ENCODE measurements at regions not wholly inside any gene's neighbourhood (a gene's known extent, or its start where the extent isn't known, plus 50 kb on each side); places are given as distances from the start of the nearest gene placed in this dataset.

- POLR2A ChIA-PET: interaction anchor here (0.6 to 0.9 kb wide), 2 partner anchors 8 to 13 kb away, joined by 3 to 6 read pairs; no protein-coding TSS in a partner anchor
- no peak for DNase-seq (ENCODE audit: low spot score)
- intact Hi-C loops (cut with micrococcal nuclease; ENCODE audit: unreplicated experiment): no loop called here
- Histone ChIP-seq H3K36me3 (ENCODE audit: insufficient read depth, low read length) (no peaks in the 10 kb centered on the region), H3K27ac (ENCODE audit: low read depth, low read length, poor library complexity, severe bottlenecking) (no peak overlapping the region), H3K4me2 (ENCODE audit: low read length) (no peak overlapping the region), H3K9me2 (ENCODE audit: insufficient read depth, low read length) (no peaks in the 10 kb centered on the region), H3K4me3 (ENCODE audit: low read depth, low read length, poor library complexity, severe bottlenecking) (no peak overlapping the region), H3K4me1 (ENCODE audit: insufficient read depth, low read length, poor library complexity, severe bottlenecking) (no peaks in the 10 kb centered on the region), H3K9me3 (ENCODE audit: low read length) (no peaks in the 10 kb centered on the region), H2AFZ (ENCODE audit: low read length) (no peak overlapping the region), H4K20me1 (ENCODE audit: insufficient read depth, low read length) (no peaks in the 10 kb centered on the region), H3K79me2 (ENCODE audit: insufficient read depth, low read depth, low read length) (no peaks in the 10 kb centered on the region)
- CTCF ChIA-PET (ENCODE audit: unreplicated experiment): no interaction called here
- TF ChIP-seq EZH2phosphoT487 (IDR thresholded peaks at IDR 0.05; ENCODE audit: borderline replicate concordance, low read depth, low read length): no peak
- TF ChIP-seq, protein P1, sequence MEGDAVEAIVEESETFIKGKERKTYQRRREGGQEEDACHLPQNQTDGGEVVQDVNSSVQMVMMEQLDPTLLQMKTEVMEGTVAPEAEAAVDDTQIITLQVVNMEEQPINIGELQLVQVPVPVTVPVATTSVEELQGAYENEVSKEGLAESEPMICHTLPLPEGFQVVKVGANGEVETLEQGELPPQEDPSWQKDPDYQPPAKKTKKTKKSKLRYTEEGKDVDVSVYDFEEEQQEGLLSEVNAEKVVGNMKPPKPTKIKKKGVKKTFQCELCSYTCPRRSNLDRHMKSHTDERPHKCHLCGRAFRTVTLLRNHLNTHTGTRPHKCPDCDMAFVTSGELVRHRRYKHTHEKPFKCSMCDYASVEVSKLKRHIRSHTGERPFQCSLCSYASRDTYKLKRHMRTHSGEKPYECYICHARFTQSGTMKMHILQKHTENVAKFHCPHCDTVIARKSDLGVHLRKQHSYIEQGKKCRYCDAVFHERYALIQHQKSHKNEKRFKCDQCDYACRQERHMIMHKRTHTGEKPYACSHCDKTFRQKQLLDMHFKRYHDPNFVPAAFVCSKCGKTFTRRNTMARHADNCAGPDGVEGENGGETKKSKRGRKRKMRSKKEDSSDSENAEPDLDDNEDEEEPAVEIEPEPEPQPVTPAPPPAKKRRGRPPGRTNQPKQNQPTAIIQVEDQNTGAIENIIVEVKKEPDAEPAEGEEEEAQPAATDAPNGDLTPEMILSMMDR (conservative IDR thresholded peaks at IDR 0.05; ENCODE audit: low read length): no peak
- BruUV-seq (replicated peaks): no TSS peak
These were observed 273.5 kb downstream of the COL12A1 start for GRCh38 chr6:74932232-74932888.

DNA sequence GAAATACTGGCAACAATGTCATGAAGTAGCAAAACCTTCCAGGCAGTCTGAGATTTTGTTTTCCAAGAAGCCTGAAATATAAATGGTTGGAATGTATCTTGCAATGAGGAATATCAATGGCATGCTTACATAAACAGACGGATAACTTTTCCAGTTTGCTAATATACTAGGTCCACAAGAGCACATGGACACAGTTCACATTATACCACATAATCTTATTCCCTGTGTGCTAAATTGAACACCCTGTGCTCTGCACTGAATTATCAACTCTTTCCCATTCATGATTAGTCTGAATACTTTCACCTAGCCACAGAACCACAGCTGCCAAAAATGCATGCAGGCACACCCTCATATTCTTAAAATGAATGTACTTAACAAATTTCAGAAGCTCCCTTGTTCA is 274.3 kb downstream of the COL12A1 start:
- no peaks in the 10 kb centered on the region for H3K79me2 ChIP-seq (ENCODE audit: insufficient read depth, low read depth, low read length)
- no peak overlapping the region for H3K4me3 ChIP-seq (ENCODE audit: low read depth, low read length, poor library complexity, severe bottlenecking)
- CTCF ChIA-PET (ENCODE audit: unreplicated experiment): no interaction called here
- POLR2A ChIA-PET: interaction anchor here (0.6 kb wide), 1 partner anchor 69 kb away, joined by 3 read pairs; no protein-coding TSS in a partner anchor
- H3K9me2 ChIP-seq (ENCODE audit: insufficient read depth, low read length): no peaks in the 10 kb centered on the region
- H3K27ac ChIP-seq (ENCODE audit: low read depth, low read length, poor library complexity, severe bottlenecking): no peak overlapping the region
- no peak overlapping the region for H2AFZ ChIP-seq (ENCODE audit: low read length)
- no peak for DNase-seq (ENCODE audit: low spot score)
- no peak for TF ChIP-seq EZH2phosphoT487 (IDR thresholded peaks at IDR 0.05; ENCODE audit: borderline replicate concordance, low read depth, low read length)
- TF ChIP-seq, protein P1 (conservative IDR thresholded peaks at IDR 0.05; ENCODE audit: low read length): no peak
- no peaks in the 10 kb centered on the region for H3K36me3 ChIP-seq (ENCODE audit: insufficient read depth, low read length)
- BruUV-seq (replicated peaks): no TSS peak
- no peak overlapping the region for H3K4me2 ChIP-seq (ENCODE audit: low read length)
- no peaks in the 10 kb centered on the region for H3K9me3 ChIP-seq (ENCODE audit: low read length)
- H3K4me1 ChIP-seq (ENCODE audit: insufficient read depth, low read length, poor library complexity, severe bottlenecking): no peaks in the 10 kb centered on the region
- intact Hi-C loops (cut with micrococcal nuclease; ENCODE audit: unreplicated experiment): no loop called here
- no peaks in the 10 kb centered on the region for H4K20me1 ChIP-seq (ENCODE audit: insufficient read depth, low read length)

DNA sequence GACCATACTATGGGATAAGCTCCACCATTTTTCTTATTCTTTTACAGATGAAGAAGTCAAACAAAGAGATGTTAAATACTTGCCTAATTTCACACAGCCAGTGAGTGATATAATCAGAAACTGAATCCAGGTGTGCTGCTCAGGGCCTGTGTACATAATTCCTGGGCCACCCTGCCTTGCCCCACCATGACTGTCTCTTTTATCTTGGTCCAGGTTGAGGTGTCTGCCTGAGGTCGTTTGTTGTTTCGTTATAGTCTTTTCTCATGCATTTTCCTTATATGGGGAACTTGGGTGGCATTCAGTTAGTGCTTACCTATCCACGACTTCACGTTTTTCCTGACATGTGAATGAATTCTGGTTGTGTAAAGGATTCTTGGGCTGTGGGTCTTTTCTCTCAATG is 277.6 kb downstream of the COL12A1 start:
- intact Hi-C loops (cut with micrococcal nuclease; ENCODE audit: unreplicated experiment): no loop called here
- Histone ChIP-seq H2AFZ (ENCODE audit: low read length) (no peak overlapping the region), H4K20me1 (ENCODE audit: insufficient read depth, low read length) (no peaks in the 10 kb centered on the region), H3K79me2 (ENCODE audit: insufficient read depth, low read depth, low read length) (no peaks in the 10 kb centered on the region), H3K4me3 (ENCODE audit: low read depth, low read length, poor library complexity, severe bottlenecking) (no peak overlapping the region), H3K9me3 (ENCODE audit: low read length) (no peaks in the 10 kb centered on the region), H3K4me2 (ENCODE audit: low read length) (no peak overlapping the region), H3K36me3 (ENCODE audit: insufficient read depth, low read length) (no peaks in the 10 kb centered on the region), H3K27ac (ENCODE audit: low read depth, low read length, poor library complexity, severe bottlenecking) (no peak overlapping the region), H3K9me2 (ENCODE audit: insufficient read depth, low read length) (no peaks in the 10 kb centered on the region), H3K4me1 (ENCODE audit: insufficient read depth, low read length, poor library complexity, severe bottlenecking) (no peaks in the 10 kb centered on the region)
- ChIA-PET POLR2A (interaction anchor here (1.2 kb wide), 1 partner anchor 10 kb away, joined by 4 read pairs; no protein-coding TSS in a partner anchor), CTCF (ENCODE audit: unreplicated experiment) (no interaction called here)
- no peak for TF ChIP-seq EZH2phosphoT487 (IDR thresholded peaks at IDR 0.05; ENCODE audit: borderline replicate concordance, low read depth, low read length)
- TF ChIP-seq, protein P1 (conservative IDR thresholded peaks at IDR 0.05; ENCODE audit: low read length): no peak
- BruUV-seq (replicated peaks): no TSS peak
- DNase-seq (ENCODE audit: low spot score): no peak
